ENCODE measurements at regions not wholly inside any gene's neighbourhood (a gene's known extent, or its start where the extent isn't known, plus 50 kb on each side); places are given as distances from the start of the nearest gene placed in this dataset.

DNA sequence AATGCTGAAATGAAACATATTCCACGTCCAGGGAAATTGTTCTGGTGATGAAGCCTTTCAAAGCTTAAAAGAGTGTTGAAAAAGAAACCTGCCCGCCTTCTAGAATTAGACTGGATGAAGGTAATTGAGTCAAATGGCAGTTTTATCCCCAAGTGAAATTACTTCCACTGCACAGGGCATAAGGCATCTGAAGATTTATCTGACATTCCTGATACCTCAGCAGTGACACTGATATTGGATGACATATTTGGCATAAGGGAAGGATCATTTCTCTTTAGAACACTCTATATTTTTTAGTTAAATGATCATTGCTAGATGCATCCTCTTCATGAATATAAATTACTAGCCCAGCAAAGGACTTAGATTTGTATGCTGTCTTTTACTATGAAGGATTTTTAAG, 229.6 kb upstream of the TPK1 start:
- DNase-seq (ENCODE audit: low spot score), result no peak
- H3K4me3 Mint-ChIP-seq, result no peak overlapping the region
- H3K27ac Mint-ChIP-seq, result no peak overlapping the region
- no peaks in the 10 kb centered on the region for H3K4me1 Mint-ChIP-seq (ENCODE audit: low read depth in 2 of 2)
- no peaks in the 10 kb centered on the region for H3K27me3 Mint-ChIP-seq
- no peak for ATAC-seq
- H3K36me3 Mint-ChIP-seq, result no peaks in the 10 kb centered on the region
- no peaks in the 10 kb centered on the region for H3K9me3 Mint-ChIP-seq

DNA sequence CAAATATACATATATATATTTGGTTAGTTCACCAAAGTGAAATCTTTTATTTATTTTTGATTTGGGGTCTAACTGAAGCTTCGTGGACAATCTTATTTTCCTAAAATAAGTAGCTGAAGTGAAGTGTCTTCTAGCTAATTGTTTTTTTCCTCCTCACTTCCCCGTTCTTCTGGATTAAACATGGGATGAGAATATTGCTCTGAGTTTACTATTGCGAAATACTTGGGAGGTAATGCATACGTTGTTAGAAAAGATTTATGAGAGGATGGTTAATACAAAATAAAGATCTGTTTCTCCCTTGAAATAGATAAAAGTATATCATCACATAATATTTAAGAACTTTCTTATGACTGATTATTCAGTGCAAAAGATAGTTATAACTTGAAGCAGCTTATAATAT, 228.3 kb upstream of the TPK1 start:
- DNase-seq (ENCODE audit: low spot score) (no peak), ATAC-seq (no peak)
- no peaks in the 10 kb centered on the region for H3K4me1 Mint-ChIP-seq (ENCODE audit: low read depth in 2 of 2)
- H3K36me3 Mint-ChIP-seq, result no peaks in the 10 kb centered on the region
- no peak overlapping the region for H3K27ac Mint-ChIP-seq
- no peaks in the 10 kb centered on the region for H3K9me3 Mint-ChIP-seq
- H3K27me3 Mint-ChIP-seq, result no peaks in the 10 kb centered on the region
- no peak overlapping the region for H3K4me3 Mint-ChIP-seq

DNA sequence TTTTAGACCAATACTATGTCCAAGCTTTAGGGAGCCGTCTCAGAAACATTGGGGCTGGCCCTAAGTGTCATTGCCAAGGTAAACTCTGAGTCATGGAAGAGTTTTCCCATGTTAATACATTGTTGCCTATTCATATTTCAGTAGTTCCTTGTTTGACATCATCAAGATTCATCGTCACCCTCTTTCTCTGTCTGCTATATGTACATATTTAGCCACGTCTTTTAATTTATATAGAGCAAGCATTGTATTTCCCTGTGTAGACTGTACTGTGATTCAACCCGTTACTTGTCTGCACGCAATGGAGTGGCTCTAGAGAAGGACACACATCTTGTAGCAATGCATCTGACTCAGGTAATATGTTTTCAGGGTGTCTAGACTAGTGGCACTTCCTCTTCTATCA, 217.9 kb upstream of the TPK1 start:
- ATAC-seq, result no peak

DNA sequence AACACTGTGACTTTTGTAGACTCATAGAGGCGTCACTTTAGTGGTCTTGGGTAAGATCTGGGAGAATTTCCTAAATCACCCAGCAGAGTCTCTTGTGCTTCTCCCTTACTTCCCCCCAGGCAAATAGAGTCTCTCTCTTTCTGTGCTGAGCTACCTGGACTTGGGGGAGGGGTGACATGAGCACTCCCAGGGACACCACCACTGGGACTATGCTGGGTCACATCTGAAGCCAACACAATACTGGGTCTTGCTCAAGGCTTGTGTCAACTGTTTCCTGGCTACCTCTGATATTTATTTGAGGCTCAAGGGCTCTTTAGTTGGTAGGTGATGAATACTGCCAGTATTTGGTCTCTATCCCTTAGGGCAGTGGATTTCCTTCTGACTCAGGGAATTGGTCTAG, 214.6 kb upstream of the TPK1 start:
- H3K4me3 Mint-ChIP-seq, result no peak overlapping the region
- peaks cover 4% of the 10 kb centered on the region for H3K9me3 Mint-ChIP-seq
- no peaks in the 10 kb centered on the region for H3K4me1 Mint-ChIP-seq (ENCODE audit: low read depth in 2 of 2)
- H3K27ac Mint-ChIP-seq, result no peak overlapping the region
- no peaks in the 10 kb centered on the region for H3K27me3 Mint-ChIP-seq
- H3K36me3 Mint-ChIP-seq, result no peaks in the 10 kb centered on the region
- DNase-seq (ENCODE audit: low spot score) (no peak), ATAC-seq (no peak)

More for the DNA sequence above, 217.9 kb upstream of the TPK1 start:
- Mint-ChIP-seq H3K27ac (no peak overlapping the region), H3K36me3 (no peaks in the 10 kb centered on the region), H3K27me3 (no peaks in the 10 kb centered on the region), H3K4me1 (ENCODE audit: low read depth in 2 of 2) (no peaks in the 10 kb centered on the region), H3K4me3 (no peak overlapping the region), H3K9me3 (peaks cover 4% of the 10 kb centered on the region)
- no peak for DNase-seq (ENCODE audit: low spot score)

DNA sequence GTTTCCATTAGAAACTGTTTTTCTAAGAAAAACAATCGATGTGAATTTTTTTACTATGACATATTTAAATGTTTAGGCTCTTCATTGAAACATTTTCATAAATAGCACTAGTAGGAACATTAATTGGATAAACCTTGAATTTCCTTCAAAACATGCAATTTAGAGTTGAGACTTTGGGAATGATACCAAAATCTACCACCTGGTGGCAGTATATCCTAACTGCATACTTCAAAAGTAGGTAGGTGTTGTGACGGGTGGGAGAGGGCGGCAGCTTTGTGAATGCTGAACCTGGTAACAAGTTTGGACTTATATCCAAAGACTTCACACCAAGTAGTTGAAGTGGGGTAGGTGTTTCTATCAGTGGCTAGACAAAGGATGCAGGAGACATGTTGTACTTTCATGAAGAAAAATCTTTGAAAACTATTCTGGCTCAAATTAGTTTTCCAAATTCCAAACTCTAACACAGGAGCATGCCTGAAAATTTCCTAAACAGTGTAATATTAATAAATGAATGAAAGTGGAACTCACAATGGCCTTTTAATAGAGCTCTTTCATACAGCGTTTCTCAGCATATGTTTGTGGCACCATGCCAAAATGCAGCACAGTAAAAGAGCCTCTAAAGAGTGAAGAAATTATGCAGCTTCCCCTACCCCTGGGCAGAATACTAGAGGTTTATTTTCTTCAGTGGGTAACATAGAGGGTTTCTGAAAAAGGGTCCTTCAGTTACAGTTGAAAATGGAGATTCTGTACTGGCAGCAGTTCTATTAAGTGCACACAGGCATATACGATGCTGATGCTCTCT, 201.0 kb upstream of the TPK1 start:
- Mint-ChIP-seq H3K27me3 (peaks cover 14 to 15% of the 10 kb centered on the region in 2 donors), H3K4me1 (ENCODE audit: low read depth in 2 of 2) (no peaks in the 10 kb centered on the region), H3K9me3 (no peaks in the 10 kb centered on the region), H3K27ac (no peak overlapping the region), H3K4me3 (no peak overlapping the region), H3K36me3 (no peaks in the 10 kb centered on the region)
- ATAC-seq, result peak in 1 of 2 donors; percentile 50
- no peak for DNase-seq (ENCODE audit: low spot score)

DNA sequence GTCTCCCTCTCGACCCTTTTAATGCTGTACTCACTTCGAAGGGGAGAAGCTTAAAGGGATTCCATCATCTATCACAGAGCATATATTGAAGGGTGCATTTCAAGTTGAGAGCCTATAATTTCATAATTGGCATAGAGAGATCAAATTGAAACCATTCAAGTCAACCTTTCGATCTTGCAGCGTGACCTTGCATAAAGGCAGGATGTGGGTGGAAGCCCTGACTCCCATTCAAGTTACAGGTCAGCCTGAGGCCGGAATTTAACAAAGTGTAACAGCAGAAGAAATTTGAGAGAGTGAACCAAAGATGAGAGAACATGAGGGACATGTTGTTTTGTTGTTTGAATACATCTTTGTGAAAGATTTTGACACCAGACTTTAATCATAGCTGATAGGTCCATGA, 195.3 kb upstream of the TPK1 start:
- ATAC-seq, result no peak
- peaks cover under 1 to 4% of the 10 kb centered on the region in 2 donors for H3K27me3 Mint-ChIP-seq
- H3K4me3 Mint-ChIP-seq, result no peak overlapping the region
- DNase-seq (ENCODE audit: low spot score), result no peak
- no peaks in the 10 kb centered on the region for H3K4me1 Mint-ChIP-seq (ENCODE audit: low read depth in 2 of 2)
- H3K9me3 Mint-ChIP-seq, result no peaks in the 10 kb centered on the region
- H3K36me3 Mint-ChIP-seq, result no peaks in the 10 kb centered on the region
- no peak overlapping the region for H3K27ac Mint-ChIP-seq

DNA sequence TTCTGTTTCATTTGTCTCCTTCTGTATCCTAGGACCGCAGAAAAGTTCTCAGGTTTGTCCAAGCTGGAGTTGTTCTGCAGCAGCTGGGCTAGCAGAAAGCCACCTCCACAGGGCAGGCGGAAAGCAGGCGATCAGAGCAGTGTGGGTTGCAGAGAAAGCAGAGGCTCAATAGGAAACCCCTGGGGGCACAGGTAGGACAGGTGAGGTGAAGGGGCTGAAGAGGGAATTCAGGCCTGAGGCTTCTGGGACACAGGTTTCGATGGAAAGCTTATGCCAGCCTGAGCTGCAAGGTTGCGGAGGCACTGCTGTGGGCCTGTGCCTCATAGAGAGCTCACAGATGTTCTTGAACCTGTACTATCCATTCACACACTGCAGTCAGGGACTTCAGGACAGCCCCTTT, 194.9 kb upstream of the TPK1 start:
- H3K27me3 Mint-ChIP-seq, result peaks cover 1 to 5% of the 10 kb centered on the region in 2 donors
- no peak overlapping the region for H3K4me3 Mint-ChIP-seq
- ATAC-seq, result no peak
- DNase-seq (ENCODE audit: low spot score), result no peak
- H3K36me3 Mint-ChIP-seq, result no peaks in the 10 kb centered on the region
- H3K27ac Mint-ChIP-seq, result no peak overlapping the region
- no peaks in the 10 kb centered on the region for H3K4me1 Mint-ChIP-seq (ENCODE audit: low read depth in 2 of 2)
- H3K9me3 Mint-ChIP-seq, result no peaks in the 10 kb centered on the region

DNA sequence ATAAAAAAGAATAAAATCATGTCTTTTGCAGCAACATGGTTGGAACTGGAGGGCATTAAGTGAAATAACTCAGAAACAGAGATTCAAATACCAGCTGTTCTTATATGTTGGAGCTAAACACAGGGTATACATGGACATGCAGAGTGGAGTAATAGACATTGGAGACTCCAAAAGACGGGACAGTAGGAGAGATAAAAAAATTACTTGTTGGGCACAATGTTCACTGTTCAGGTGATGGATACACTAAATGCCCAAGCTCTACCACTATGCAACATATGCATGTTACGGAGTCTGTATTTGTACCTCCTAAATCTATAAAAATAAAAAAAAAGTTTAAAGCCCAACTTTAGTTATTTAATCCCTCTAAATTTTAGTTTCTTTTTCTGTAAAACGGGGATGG, 184.6 kb upstream of the TPK1 start:
- Mint-ChIP-seq H3K9me3 (no peaks in the 10 kb centered on the region), H3K36me3 (no peaks in the 10 kb centered on the region), H3K27me3 (peaks cover 0 to 2% of the 10 kb centered on the region in 2 donors), H3K27ac (no peak overlapping the region), H3K4me1 (ENCODE audit: low read depth in 2 of 2) (no peaks in the 10 kb centered on the region), H3K4me3 (no peak overlapping the region)
- no peak for ATAC-seq
- DNase-seq (ENCODE audit: low spot score), result no peak

DNA sequence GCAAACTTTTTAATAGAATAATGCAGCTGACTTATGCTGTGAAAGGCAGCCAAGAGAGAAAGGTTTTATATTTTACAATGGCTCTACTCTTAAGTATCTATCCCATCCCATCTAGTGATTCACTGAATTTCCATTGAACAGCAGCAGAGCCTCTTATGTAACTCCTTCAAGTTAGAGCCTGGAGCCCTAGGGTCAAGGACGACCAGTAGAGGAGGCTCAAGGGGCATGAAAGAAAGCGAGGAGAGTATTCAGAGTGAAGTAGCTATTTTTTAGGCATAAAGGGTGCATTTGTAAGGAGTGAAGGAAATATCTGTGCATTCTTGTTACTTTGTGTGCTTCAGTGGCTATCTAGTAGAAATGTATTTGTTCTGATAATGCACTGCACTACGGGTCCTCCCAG, 180.2 kb upstream of the TPK1 start:
- peaks cover 0 to 3% of the 10 kb centered on the region in 2 donors for H3K4me1 Mint-ChIP-seq (ENCODE audit: low read depth in 2 of 2)
- no peaks in the 10 kb centered on the region for H3K36me3 Mint-ChIP-seq
- no peaks in the 10 kb centered on the region for H3K27me3 Mint-ChIP-seq
- H3K4me3 Mint-ChIP-seq, result no peak overlapping the region
- H3K27ac Mint-ChIP-seq, result no peak overlapping the region
- H3K9me3 Mint-ChIP-seq, result no peaks in the 10 kb centered on the region
- ATAC-seq, result no peak
- DNase-seq (ENCODE audit: low spot score), result no peak

DNA sequence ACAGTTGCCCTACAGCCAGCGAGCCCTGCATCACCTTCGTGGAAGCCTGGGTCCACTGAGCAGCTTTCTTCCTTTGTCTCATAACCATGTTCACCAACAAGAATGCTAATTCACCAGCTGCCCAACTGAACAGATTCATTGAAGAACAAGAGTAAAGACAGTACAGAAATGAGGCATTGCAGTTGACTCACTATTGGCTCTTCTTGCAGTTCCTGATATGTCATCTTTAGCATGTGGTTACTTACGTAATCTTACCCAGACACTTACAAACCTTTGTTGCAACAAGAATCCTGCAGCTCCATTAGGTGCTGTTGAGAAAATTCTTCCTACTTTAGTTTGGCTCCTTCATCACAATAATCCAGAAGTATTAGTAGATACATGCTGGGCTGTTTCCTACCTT, 174.0 kb upstream of the TPK1 start:
- Mint-ChIP-seq H3K36me3 (no peaks in the 10 kb centered on the region), H3K4me1 (ENCODE audit: low read depth in 2 of 2) (peaks cover 3 to 7% of the 10 kb centered on the region in 2 donors), H3K4me3 (no peak overlapping the region), H3K9me3 (no peaks in the 10 kb centered on the region), H3K27ac (no peak overlapping the region), H3K27me3 (no peaks in the 10 kb centered on the region)
- no peak for DNase-seq (ENCODE audit: low spot score)
- ATAC-seq, result peak; percentile 77 to 80

DNA sequence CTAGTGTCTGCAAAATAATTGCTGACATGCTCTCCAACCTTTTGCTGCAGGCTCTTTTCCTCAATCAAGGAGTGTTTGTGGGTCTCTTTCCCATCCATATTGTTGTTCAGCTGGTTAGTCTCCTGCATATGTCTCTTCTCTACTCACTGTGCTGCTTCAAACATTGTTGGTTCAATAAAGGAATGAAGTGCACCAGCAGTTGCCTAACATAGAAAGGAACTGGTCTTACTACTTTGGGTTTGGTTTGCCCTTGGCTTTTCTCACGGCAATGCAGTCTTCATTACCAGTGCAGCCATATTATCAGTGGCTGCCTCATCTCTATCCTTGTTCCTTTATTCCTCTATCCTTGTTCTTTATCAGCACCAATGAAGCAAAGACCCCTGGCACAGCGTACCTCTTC, 169.7 kb upstream of the TPK1 start:
- peaks cover 0 to 7% of the 10 kb centered on the region in 2 donors for H3K4me1 Mint-ChIP-seq (ENCODE audit: low read depth in 2 of 2)
- H3K9me3 Mint-ChIP-seq, result peaks cover 4% of the 10 kb centered on the region
- H3K27me3 Mint-ChIP-seq, result no peaks in the 10 kb centered on the region
- DNase-seq (ENCODE audit: low spot score) (no peak), ATAC-seq (no peak)
- no peak overlapping the region for H3K27ac Mint-ChIP-seq
- H3K36me3 Mint-ChIP-seq, result peaks cover 5% of the 10 kb centered on the region
- no peak overlapping the region for H3K4me3 Mint-ChIP-seq

DNA sequence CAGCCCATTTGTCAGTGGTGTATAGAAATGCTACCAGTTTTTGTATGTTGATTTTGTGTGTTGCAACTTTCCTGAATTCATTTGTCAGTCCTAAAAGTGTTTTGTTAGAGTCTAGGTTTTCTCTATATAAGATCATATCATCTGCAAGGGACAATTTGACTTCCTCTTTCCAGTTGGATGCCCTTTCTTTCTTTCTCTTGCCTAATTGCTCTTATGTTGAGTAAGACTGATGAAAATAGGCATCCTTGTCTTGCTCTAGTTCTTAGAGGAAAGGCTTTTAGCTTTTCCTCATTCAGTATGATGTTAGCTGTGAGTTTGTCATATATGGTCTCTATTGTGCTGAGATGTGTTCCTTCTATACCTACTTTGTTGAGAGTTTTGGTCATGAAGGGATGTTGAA, 161.7 kb upstream of the TPK1 start:
- Mint-ChIP-seq H3K4me3 (no peak overlapping the region), H3K36me3 (peaks cover 14% of the 10 kb centered on the region), H3K27ac (no peak overlapping the region), H3K27me3 (no peaks in the 10 kb centered on the region), H3K9me3 (peaks cover 28% of the 10 kb centered on the region), H3K4me1 (ENCODE audit: low read depth in 2 of 2) (no peaks in the 10 kb centered on the region)
- no peak for DNase-seq (ENCODE audit: low spot score)
- no peak for ATAC-seq

DNA sequence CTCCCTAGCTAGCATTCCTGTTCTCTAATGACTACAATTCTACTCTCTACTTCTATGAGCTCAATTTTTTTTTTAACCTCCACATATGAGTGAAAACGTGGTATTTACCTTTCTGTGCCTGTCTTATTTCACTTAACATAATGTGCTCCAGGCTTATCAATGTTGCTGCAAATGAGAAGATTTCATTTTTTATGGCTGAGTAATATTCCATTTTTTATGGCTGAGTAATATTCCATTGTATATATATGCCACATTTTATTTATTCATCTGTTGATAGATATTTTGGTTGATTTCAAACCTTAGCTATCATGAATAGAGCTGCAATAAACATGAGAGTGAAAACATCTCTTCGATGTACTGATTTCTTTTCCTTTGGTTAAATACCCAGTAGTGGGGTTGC, 159.6 kb upstream of the TPK1 start:
- no peaks in the 10 kb centered on the region for H3K27me3 Mint-ChIP-seq
- no peak overlapping the region for H3K27ac Mint-ChIP-seq
- H3K4me1 Mint-ChIP-seq (ENCODE audit: low read depth in 2 of 2), result no peaks in the 10 kb centered on the region
- peaks cover 9% of the 10 kb centered on the region for H3K36me3 Mint-ChIP-seq
- H3K9me3 Mint-ChIP-seq, result peaks cover 23% of the 10 kb centered on the region
- ATAC-seq (no peak), DNase-seq (ENCODE audit: low spot score) (no peak)
- H3K4me3 Mint-ChIP-seq, result no peak overlapping the region

DNA sequence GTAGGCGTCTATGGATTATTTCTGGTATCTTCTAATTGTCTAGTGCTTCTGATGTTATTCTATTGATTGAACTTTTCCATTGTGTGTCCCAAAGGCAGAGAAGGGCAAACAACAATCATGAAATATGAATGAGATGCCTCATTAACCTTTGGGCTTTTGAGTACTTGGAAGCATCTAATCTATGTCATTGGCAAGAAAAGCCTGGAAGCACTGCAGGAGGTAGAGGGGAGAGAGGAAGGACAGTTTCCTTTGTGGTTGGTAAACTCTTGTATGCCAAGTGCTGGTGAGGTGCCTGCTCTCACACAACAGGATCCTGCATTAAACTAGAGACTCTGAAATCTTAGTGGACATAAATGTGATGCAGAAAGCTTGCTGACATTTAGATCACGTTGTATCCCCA, 155.2 kb upstream of the TPK1 start:
- Mint-ChIP-seq H3K27ac (no peak overlapping the region), H3K4me1 (ENCODE audit: low read depth in 2 of 2) (no peaks in the 10 kb centered on the region), H3K4me3 (no peak overlapping the region), H3K36me3 (no peaks in the 10 kb centered on the region), H3K9me3 (peaks cover 6% of the 10 kb centered on the region), H3K27me3 (no peaks in the 10 kb centered on the region)
- ATAC-seq, result no peak
- DNase-seq (ENCODE audit: low spot score), result no peak

DNA sequence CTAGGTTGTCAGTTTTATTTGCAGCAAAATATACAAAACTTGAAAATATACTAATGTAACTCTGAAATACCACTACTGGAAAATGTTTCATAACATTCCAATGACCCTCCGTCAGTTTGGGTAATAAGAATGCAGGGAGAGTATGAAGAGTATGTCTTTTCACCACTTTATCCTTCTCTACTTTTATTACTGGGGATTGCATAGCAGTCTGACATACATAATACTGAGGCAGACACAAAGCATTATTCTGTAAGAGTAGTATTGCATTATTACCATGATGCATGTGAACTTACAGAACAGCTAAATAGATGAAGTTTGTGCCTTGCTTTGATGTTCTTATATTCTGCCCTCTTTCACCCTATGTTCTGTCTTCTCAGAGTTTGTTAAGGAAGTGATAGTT, 151.8 kb upstream of the TPK1 start:
- H3K27ac Mint-ChIP-seq, result no peak overlapping the region
- no peaks in the 10 kb centered on the region for H3K27me3 Mint-ChIP-seq
- no peak for ATAC-seq
- DNase-seq (ENCODE audit: low spot score), result no peak
- H3K4me1 Mint-ChIP-seq (ENCODE audit: low read depth in 2 of 2), result no peaks in the 10 kb centered on the region
- H3K9me3 Mint-ChIP-seq, result no peaks in the 10 kb centered on the region
- no peak overlapping the region for H3K4me3 Mint-ChIP-seq
- H3K36me3 Mint-ChIP-seq, result no peaks in the 10 kb centered on the region

Data from natural killer cell treated with Interleukin-12 subunit alpha and Interleukin-12 subunit beta and Interleukin-15 and Interleukin-18, amount 100 ng/mL, for 72 hours (primary cell).